NCI-H1092 treated with DMSO at 0.1 percent for 48 hours (cell line): ENCODE measurements at regions not wholly inside any gene's neighbourhood (a gene's known extent, or its start where the extent isn't known, plus 50 kb on each side); places are given as distances from the start of the nearest gene placed in this dataset.

ENCODE experiments used
- DNase-seq: peaks from one replicate; lab custom pipeline; 2025; lab: John Stamatoyannopoulos, UW

GRCh38 chr3:181442066-181442465, 269.7 kb upstream of the SOX2 start:
- no peak for DNase-seq

- DNase-seq = no peak
Measured at GRCh38 chr3:181432992-181433391, 278.7 kb upstream of the SOX2 start.

- no peak for DNase-seq
Measured at GRCh38 chr3:181431748-181432147, 280.0 kb upstream of the SOX2 start.

- DNase-seq = no peak
Measured at GRCh38 chr3:181425074-181425473, 286.7 kb upstream of the SOX2 start.

- DNase-seq = no peak
Measured at GRCh38 chr3:181418233-181418632, 293.5 kb upstream of the SOX2 start.

- no peak for DNase-seq
Measured at GRCh38 chr3:181417748-181418147, 294.0 kb upstream of the SOX2 start.

- no peak for DNase-seq
Measured at GRCh38 chr3:181410870-181411269, 300.9 kb upstream of the SOX2 start.

GRCh38 chr3:181403876-181404660, 307.7 kb upstream of the SOX2 start:
- no peak for DNase-seq

- DNase-seq = no peak
Measured at GRCh38 chr3:181402347-181402746, 309.4 kb upstream of the SOX2 start.

GRCh38 chr3:181384970-181385369, 326.8 kb upstream of the SOX2 start:
- no peak for DNase-seq

GRCh38 chr3:181383760-181384159, 328.0 kb upstream of the SOX2 start:
- no peak for DNase-seq

GRCh38 chr3:181383201-181383600, 328.5 kb upstream of the SOX2 start:
- no peak for DNase-seq

GRCh38 chr3:181382656-181383055, 329.1 kb upstream of the SOX2 start:
- DNase-seq = no peak

GRCh38 chr3:181379278-181379677, 332.4 kb upstream of the SOX2 start:
- no peak for DNase-seq

GRCh38 chr3:181369637-181370036, 342.1 kb upstream of the SOX2 start:
- no peak for DNase-seq

GRCh38 chr3:181363231-181363630, 348.5 kb upstream of the SOX2 start:
- DNase-seq = no peak

GRCh38 chr3:181362378-181362777, 349.3 kb upstream of the SOX2 start:
- no peak for DNase-seq

GRCh38 chr3:181358562-181358961, 353.2 kb upstream of the SOX2 start:
- no peak for DNase-seq

- DNase-seq = no peak
Measured at GRCh38 chr3:181358060-181358459, 353.7 kb upstream of the SOX2 start.

GRCh38 chr3:181354140-181354539, 357.6 kb upstream of the SOX2 start:
- DNase-seq = no peak

GRCh38 chr3:181344331-181344730, 354.8 kb upstream of the DNAJC19 start:
- no peak for DNase-seq

GRCh38 chr3:181336597-181336996, 347.1 kb upstream of the DNAJC19 start:
- DNase-seq = no peak

- no peak for DNase-seq
Measured at GRCh38 chr3:181333394-181333793, 343.9 kb upstream of the DNAJC19 start.
